ENCODE measurements at regions not wholly inside any gene's neighbourhood (a gene's known extent, or its start where the extent isn't known, plus 50 kb on each side); places are given as distances from the start of the nearest gene placed in this dataset.
"Not testable (repeated sequence)": the region's sequence is repeated elsewhere in the genome, so short reads cannot be mapped to it uniquely, and the experiment has no call there.

DNA sequence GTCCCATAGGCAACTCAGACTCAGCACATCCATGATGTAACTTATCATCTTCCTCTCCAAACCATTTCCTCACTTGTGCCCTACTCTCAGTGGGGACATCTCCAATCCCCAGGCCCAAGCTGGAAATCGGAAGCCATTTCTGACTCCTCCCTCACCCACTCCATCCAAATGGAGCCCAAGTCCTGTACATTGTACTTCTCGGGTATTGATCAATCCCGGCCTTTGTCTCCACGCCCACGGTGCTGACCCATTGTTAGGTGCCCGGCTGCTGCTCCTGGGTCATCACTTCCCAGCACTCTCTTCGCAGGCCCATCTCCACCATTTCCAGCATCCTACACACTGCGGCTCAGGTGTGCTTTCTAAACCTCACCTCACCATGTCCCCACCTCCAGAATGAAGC is 1969.6 kb downstream of the FOXD4L5 start:
- not testable (repeated sequence) for H3K9me3 ChIP-seq (ENCODE audit: control insufficient read depth in 4 of 4, low read length in 3 of 4); H3K27ac ChIP-seq (ENCODE audit: low read depth in 1 of 2, low read length in 2 of 2); H3K4me3 ChIP-seq (ENCODE audit: low read depth in 1 of 3, low read length in 3 of 3); H3K9ac ChIP-seq (ENCODE audit: low read depth in 1 of 2, low read length in 2 of 2); H3K36me3 ChIP-seq (ENCODE audit: control insufficient read depth in 4 of 4, insufficient read depth in 3 of 4, low read depth in 1 of 4, low read length in 3 of 4); H3K4me1 ChIP-seq (ENCODE audit: control insufficient read depth in 4 of 4, insufficient read depth in 4 of 4, low read length in 3 of 4); DNase-seq (ENCODE audit: low spot score); H3K27me3 ChIP-seq (ENCODE audit: control insufficient read depth in 4 of 4, insufficient read depth in 4 of 4, low read length in 3 of 4)
- WGBS: 93% methylated on average over 6 of the region's 8 CpGs

DNA sequence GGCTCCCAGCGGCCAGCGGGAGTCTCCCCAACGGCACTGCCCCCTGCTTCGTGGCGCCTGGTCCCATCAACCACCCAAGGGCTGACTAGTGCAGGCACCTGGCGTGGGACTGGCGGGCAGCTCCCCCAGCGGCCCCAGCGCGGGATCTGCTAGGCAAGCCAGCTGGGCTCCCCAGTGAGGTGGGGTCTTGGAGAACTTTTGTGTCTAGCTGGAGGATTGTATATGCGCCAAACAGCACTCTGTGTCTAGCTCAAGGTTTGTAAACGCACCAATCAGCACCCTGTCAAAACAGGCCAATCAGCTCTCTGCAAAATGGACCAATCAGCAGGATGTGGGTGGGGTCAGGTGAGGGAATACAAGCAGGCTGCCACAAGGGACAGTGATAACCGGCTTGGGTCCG is 1988.2 kb downstream of the FOXD4L5 start:
- 96% methylated on average over 9 of the region's 14 CpGs for WGBS
- DNase-seq (ENCODE audit: low spot score); H3K4me1 ChIP-seq (ENCODE audit: control insufficient read depth in 4 of 4, insufficient read depth in 4 of 4, low read length in 3 of 4); H3K27me3 ChIP-seq (ENCODE audit: control insufficient read depth in 4 of 4, insufficient read depth in 4 of 4, low read length in 3 of 4); H3K9ac ChIP-seq (ENCODE audit: low read depth in 1 of 2, low read length in 2 of 2); H3K9me3 ChIP-seq (ENCODE audit: control insufficient read depth in 4 of 4, low read length in 3 of 4); H3K27ac ChIP-seq (ENCODE audit: low read depth in 1 of 2, low read length in 2 of 2); H3K36me3 ChIP-seq (ENCODE audit: control insufficient read depth in 4 of 4, insufficient read depth in 3 of 4, low read depth in 1 of 4, low read length in 3 of 4); H3K4me3 ChIP-seq (ENCODE audit: low read depth in 1 of 3, low read length in 3 of 3): not testable (repeated sequence)

DNA sequence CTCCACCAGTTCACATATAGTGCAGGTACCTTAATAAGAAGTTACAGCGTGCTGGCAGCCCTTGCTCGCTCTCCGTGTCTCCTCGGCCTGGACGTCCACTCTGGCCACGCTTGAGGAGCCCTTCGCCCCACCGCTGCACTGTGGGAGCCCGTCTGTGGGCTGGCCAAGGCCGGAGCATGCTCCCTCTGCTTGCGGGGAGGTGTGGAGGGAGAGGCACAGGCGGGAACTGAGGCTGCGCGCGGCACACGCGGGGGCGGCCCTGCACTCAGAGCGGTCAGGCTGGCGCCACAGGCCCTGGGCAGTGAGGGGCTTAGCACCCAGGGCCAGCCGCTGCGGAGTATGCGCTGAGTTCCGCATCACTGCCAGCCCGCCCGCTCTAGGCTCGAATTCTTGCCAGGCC is 1988.6 kb downstream of the FOXD4L5 start:
- not testable (repeated sequence) for H3K4me1 ChIP-seq (ENCODE audit: control insufficient read depth in 4 of 4, insufficient read depth in 4 of 4, low read length in 3 of 4); H3K4me3 ChIP-seq (ENCODE audit: low read depth in 1 of 3, low read length in 3 of 3); DNase-seq (ENCODE audit: low spot score); H3K9ac ChIP-seq (ENCODE audit: low read depth in 1 of 2, low read length in 2 of 2); H3K9me3 ChIP-seq (ENCODE audit: control insufficient read depth in 4 of 4, low read length in 3 of 4); H3K36me3 ChIP-seq (ENCODE audit: control insufficient read depth in 4 of 4, insufficient read depth in 3 of 4, low read depth in 1 of 4, low read length in 3 of 4); H3K27me3 ChIP-seq (ENCODE audit: control insufficient read depth in 4 of 4, insufficient read depth in 4 of 4, low read length in 3 of 4); H3K27ac ChIP-seq (ENCODE audit: low read depth in 1 of 2, low read length in 2 of 2)
- WGBS: 95% methylated on average over 20 of the region's 27 CpGs

DNA sequence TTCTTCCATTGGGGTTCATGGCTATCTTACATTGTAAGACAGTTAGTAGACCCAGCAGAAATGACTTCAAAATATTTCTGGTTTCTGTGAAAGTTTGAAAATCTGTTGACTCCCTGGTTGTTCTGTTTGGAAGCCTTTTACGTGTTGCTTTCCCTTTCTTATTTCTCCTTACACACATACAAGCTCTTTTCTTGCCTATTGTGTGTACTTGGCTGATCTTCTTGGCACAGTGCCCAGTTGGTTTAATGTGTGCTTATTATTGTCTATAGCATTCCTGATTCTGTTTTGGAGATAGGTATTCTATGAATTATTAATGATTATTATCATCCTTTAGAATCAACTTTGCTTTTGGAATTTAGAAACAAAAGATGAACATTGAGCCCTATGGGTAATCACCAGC is 1995.0 kb downstream of the FOXD4L5 start:
- H3K9me3 ChIP-seq (ENCODE audit: control insufficient read depth in 4 of 4, low read length in 3 of 4); DNase-seq (ENCODE audit: low spot score); H3K4me3 ChIP-seq (ENCODE audit: low read depth in 1 of 3, low read length in 3 of 3); H3K4me1 ChIP-seq (ENCODE audit: control insufficient read depth in 4 of 4, insufficient read depth in 4 of 4, low read length in 3 of 4); H3K27ac ChIP-seq (ENCODE audit: low read depth in 1 of 2, low read length in 2 of 2); H3K36me3 ChIP-seq (ENCODE audit: control insufficient read depth in 4 of 4, insufficient read depth in 3 of 4, low read depth in 1 of 4, low read length in 3 of 4); H3K9ac ChIP-seq (ENCODE audit: low read depth in 1 of 2, low read length in 2 of 2); H3K27me3 ChIP-seq (ENCODE audit: control insufficient read depth in 4 of 4, insufficient read depth in 4 of 4, low read length in 3 of 4): not testable (repeated sequence)
- 75% methylated on average over 1 of the region's 1 CpG for WGBS

Measured in liver (tissue), 6 donors.